ENCODE measurements at regions not wholly inside any gene's neighbourhood (a gene's known extent, or its start where the extent isn't known, plus 50 kb on each side); places are given as distances from the start of the nearest gene placed in this dataset.
A peak's percentile ranks its signal among the peaks of the same experiment; 100 is the strongest.

DNA sequence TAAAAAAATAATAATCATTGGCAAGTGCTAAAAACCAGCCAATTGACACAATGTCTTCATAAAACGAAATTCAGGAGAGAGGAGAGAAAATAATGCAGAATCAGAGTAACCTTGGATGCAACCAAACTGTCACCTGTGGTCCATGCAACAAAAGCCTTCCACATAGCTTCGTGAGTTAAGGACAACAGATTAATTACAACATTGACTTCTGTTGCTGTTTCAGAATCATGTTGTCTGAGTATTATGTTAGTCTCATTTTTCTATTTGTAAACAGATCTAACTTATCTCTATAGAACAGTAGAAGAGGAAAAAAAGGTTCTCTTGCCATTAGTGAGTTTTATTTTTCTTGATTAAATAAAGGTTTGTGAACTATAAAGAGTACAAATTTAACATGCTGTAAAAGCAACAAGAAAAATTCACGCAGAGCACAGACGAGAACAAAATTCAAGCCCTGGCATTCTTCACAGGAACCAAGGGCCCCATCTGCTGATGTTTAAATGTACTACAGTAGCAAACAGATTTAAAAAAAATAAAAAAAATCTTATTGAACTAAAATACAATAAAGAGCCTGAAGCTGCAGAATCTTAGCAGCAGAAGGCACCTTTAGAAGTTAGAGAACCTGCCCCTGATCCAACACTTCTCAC, 381.1 kb upstream of the PKN2 start:
- TF ChIP-seq, protein P1, sequence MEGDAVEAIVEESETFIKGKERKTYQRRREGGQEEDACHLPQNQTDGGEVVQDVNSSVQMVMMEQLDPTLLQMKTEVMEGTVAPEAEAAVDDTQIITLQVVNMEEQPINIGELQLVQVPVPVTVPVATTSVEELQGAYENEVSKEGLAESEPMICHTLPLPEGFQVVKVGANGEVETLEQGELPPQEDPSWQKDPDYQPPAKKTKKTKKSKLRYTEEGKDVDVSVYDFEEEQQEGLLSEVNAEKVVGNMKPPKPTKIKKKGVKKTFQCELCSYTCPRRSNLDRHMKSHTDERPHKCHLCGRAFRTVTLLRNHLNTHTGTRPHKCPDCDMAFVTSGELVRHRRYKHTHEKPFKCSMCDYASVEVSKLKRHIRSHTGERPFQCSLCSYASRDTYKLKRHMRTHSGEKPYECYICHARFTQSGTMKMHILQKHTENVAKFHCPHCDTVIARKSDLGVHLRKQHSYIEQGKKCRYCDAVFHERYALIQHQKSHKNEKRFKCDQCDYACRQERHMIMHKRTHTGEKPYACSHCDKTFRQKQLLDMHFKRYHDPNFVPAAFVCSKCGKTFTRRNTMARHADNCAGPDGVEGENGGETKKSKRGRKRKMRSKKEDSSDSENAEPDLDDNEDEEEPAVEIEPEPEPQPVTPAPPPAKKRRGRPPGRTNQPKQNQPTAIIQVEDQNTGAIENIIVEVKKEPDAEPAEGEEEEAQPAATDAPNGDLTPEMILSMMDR (IDR thresholded peaks at IDR 0.05; ENCODE audit: low read length): peak; percentile 12; the same call in 1 of the 2 replicates
- TF ChIP-seq EZH2 (IDR thresholded peaks at IDR 0.05; ENCODE audit: borderline replicate concordance, low read length): no peak

Data from OCI-LY1 (cell line).